ENCODE measurements at regions not wholly inside any gene's neighbourhood (a gene's known extent, or its start where the extent isn't known, plus 50 kb on each side); places are given as distances from the start of the nearest gene placed in this dataset.

GRCh38 chr12:125412506-125412905, 347.3 kb downstream of the AACS start:
- no peak overlapping the region for H3K4me3 Mint-ChIP-seq (ENCODE audit: low read depth, unreplicated experiment)
- no peak for DNase-seq
- peaks cover 3% of the 10 kb centered on the region for H3K9me3 Mint-ChIP-seq (ENCODE audit: low read depth, unreplicated experiment)
- CTCF ChIA-PET: no interaction called here
- intact Hi-C loops (cut with micrococcal nuclease; ENCODE audit: unreplicated experiment): no loop called here
- H3K27me3 Mint-ChIP-seq (ENCODE audit: unreplicated experiment): peaks cover 45% of the 10 kb centered on the region
- no peak overlapping the region for H3K27ac Mint-ChIP-seq (ENCODE audit: unreplicated experiment)
- H3K36me3 Mint-ChIP-seq (ENCODE audit: insufficient read depth, unreplicated experiment): no peaks in the 10 kb centered on the region
- H3K4me1 Mint-ChIP-seq (ENCODE audit: low read depth, unreplicated experiment): no peaks in the 10 kb centered on the region
- no TSS peak for BruUV-seq (replicated peaks)
- no peak for TF ChIP-seq CTCF (IDR thresholded peaks at IDR 0.05; ENCODE audit: unreplicated experiment)

DNA sequence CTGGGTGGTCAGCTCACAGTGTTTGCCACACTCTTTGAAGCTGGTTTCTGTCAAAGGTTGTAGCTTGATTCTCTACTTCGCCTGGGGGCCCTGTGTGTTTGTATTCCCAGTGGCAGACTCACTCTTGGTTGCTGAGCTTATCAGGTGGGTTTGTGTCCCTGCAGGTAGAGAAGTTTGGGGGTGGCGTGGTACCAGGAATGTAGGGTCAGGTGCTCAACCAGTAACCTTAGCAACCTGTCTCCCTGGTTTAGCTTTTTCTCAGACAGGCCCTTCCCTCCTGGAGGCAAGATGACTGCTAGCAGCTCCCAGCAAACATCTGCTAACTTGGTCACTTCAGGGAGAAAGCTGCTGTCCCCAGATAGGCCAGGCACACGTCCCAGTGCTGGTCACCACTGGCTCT, 352.2 kb downstream of the AACS start:
- H3K27me3 Mint-ChIP-seq (ENCODE audit: unreplicated experiment): peaks cover 85% of the 10 kb centered on the region
- no peaks in the 10 kb centered on the region for H3K4me1 Mint-ChIP-seq (ENCODE audit: low read depth, unreplicated experiment)
- DNase-seq: no peak
- peaks cover 3% of the 10 kb centered on the region for H3K9me3 Mint-ChIP-seq (ENCODE audit: low read depth, unreplicated experiment)
- H3K4me3 Mint-ChIP-seq (ENCODE audit: low read depth, unreplicated experiment): no peak overlapping the region
- CTCF ChIA-PET: no interaction called here
- BruUV-seq (replicated peaks): no TSS peak
- TF ChIP-seq CTCF (IDR thresholded peaks at IDR 0.05; ENCODE audit: unreplicated experiment): no peak
- H3K27ac Mint-ChIP-seq (ENCODE audit: unreplicated experiment): no peak overlapping the region
- no peaks in the 10 kb centered on the region for H3K36me3 Mint-ChIP-seq (ENCODE audit: insufficient read depth, unreplicated experiment)
- intact Hi-C loops (cut with micrococcal nuclease; ENCODE audit: unreplicated experiment): no loop called here

DNA sequence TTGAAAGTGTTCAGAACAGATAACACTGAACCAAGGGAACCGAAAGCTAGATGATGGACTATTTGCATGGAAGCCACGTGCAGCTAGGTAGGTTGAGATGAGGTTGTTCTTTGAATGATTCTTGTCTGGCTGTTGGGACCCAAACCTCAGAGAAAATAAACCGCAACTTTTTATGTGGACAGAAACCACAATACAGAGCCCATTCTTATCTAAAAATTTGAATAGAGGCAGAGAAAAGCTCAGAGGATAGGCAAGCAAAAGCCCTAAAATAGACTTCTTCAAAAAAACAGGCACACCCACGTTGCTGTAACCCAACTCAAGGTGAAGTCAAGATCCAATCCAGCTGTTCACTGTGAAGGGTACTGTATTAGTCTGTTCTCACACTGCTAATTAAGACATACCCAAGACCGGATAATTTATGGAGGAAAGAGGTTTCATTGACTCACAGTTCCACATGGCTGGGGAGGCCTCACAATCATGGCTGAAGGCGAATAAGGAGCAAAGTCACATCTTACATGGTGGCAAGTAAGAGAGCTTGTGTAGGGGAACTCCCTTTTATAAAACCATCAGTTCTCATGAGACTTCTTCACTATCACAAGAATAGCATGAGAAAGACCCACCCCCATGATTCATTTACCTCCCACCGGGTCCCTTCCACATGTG, 353.8 kb downstream of the AACS start:
- peaks cover 86% of the 10 kb centered on the region for H3K27me3 Mint-ChIP-seq (ENCODE audit: unreplicated experiment)
- TF ChIP-seq CTCF (IDR thresholded peaks at IDR 0.05; ENCODE audit: unreplicated experiment): no peak
- H3K4me1 Mint-ChIP-seq (ENCODE audit: low read depth, unreplicated experiment): no peaks in the 10 kb centered on the region
- H3K4me3 Mint-ChIP-seq (ENCODE audit: low read depth, unreplicated experiment): no peak overlapping the region
- CTCF ChIA-PET: no interaction called here
- DNase-seq: no peak
- H3K27ac Mint-ChIP-seq (ENCODE audit: unreplicated experiment): no peak overlapping the region
- intact Hi-C loops (cut with micrococcal nuclease; ENCODE audit: unreplicated experiment): no loop called here
- no TSS peak for BruUV-seq (replicated peaks)
- H3K9me3 Mint-ChIP-seq (ENCODE audit: low read depth, unreplicated experiment): peaks cover 3% of the 10 kb centered on the region
- H3K36me3 Mint-ChIP-seq (ENCODE audit: insufficient read depth, unreplicated experiment): no peaks in the 10 kb centered on the region

- BruUV-seq (replicated peaks): no TSS peak
- no peak overlapping the region for H3K4me3 Mint-ChIP-seq (ENCODE audit: low read depth, unreplicated experiment)
- intact Hi-C loops (cut with micrococcal nuclease; ENCODE audit: unreplicated experiment): no loop called here
- CTCF ChIA-PET: no interaction called here
- no peak overlapping the region for H3K27ac Mint-ChIP-seq (ENCODE audit: unreplicated experiment)
- no peaks in the 10 kb centered on the region for H3K4me1 Mint-ChIP-seq (ENCODE audit: low read depth, unreplicated experiment)
- H3K27me3 Mint-ChIP-seq (ENCODE audit: unreplicated experiment): peaks cover 49% of the 10 kb centered on the region
- DNase-seq: no peak
- no peak for TF ChIP-seq CTCF (IDR thresholded peaks at IDR 0.05; ENCODE audit: unreplicated experiment)
- H3K36me3 Mint-ChIP-seq (ENCODE audit: insufficient read depth, unreplicated experiment): no peaks in the 10 kb centered on the region
- peaks cover 3% of the 10 kb centered on the region for H3K9me3 Mint-ChIP-seq (ENCODE audit: low read depth, unreplicated experiment)
Measured at GRCh38 chr12:125424909-125425308, 359.7 kb downstream of the AACS start.
